Neural cell (in vitro differentiated cells): ENCODE measurements at regions not wholly inside any gene's neighbourhood (a gene's known extent, or its start where the extent isn't known, plus 50 kb on each side); places are given as distances from the start of the nearest gene placed in this dataset.

Source experiments
- H2AFZ ChIP-seq: fragments of 200-600, 300-800 bp; sonication (generic), shearing (Covaris generic); 2 replicates; pipeline ENCODE4 v1.6.0; 2014; ENCODE audit warnings: low read depth, mild to moderate bottlenecking, antibody characterized with exemption, low read length, moderate library complexity
- H3F3A ChIP-seq: fragments of 200-600 bp; shearing (Covaris generic); 2 replicates; pipeline ENCODE4 v1.6.1; 2016; ENCODE audit warnings: mild to moderate bottlenecking, moderate library complexity, mixed read lengths, antibody characterized with exemption, low read length; ENCODE audit not compliant: insufficient read depth, poor library complexity, severe bottlenecking
- H3K27ac ChIP-seq: fragments of 200-600, 300-800 bp; sonication (generic), shearing (Covaris generic); 2 replicates; pipeline ENCODE4 v1.5.1; 2014; ENCODE audit warnings: mild to moderate bottlenecking, low read length, moderate library complexity
- H3K27me3 ChIP-seq: fragments of 300-800, 200-600 bp; sonication (generic), shearing (Covaris generic); 2 replicates; pipeline ENCODE4 v1.6.0; 2014; ENCODE audit warnings: mild to moderate bottlenecking, low read depth, low read length, moderate library complexity; ENCODE audit not compliant: insufficient read depth
- H3K36me3 ChIP-seq: fragments of 300-800, 200-600 bp; sonication (generic), shearing (Covaris generic); 2 replicates; pipeline ENCODE4 v1.5.1; 2014; ENCODE audit warnings: mild to moderate bottlenecking, antibody characterized with exemption, low read length, moderate library complexity; ENCODE audit not compliant: insufficient read depth
- H3K4me2 ChIP-seq: fragments of 300-800, 200-600 bp; sonication (generic), shearing (Covaris generic); 2 replicates; pipeline ENCODE4 v1.6.0; 2014; ENCODE audit warnings: mild to moderate bottlenecking, low read length
- H3K4me3 ChIP-seq: fragments of 300-800, 200-600 bp; sonication (generic), shearing (Covaris generic); 2 replicates; pipeline ENCODE4 v1.5.1; 2014; ENCODE audit warnings: mild to moderate bottlenecking, low read length, moderate library complexity
- H3K79me2 ChIP-seq: fragments of 200-600 bp; shearing (Covaris generic); replicated peaks from 2 replicates; pipeline ENCODE4 v1.6.0; 2014; ENCODE audit warnings: mild to moderate bottlenecking, low read length, moderate library complexity; ENCODE audit not compliant: insufficient read depth
- H3K9ac ChIP-seq: fragments of 300-800, 200-600 bp; sonication (generic), shearing (Covaris generic); 2 replicates; pipeline ENCODE4 v1.6.1; 2016; ENCODE audit warnings: mild to moderate bottlenecking, low read length, mixed read lengths
- H3K9me2 ChIP-seq: fragments of 200-600 bp; shearing (Covaris generic); 2 replicates; pipeline ENCODE4 v1.6.1; 2016; ENCODE audit warnings: mild to moderate bottlenecking, low read length, mixed read lengths; ENCODE audit not compliant: insufficient read depth
- H3K9me3 ChIP-seq: fragments of 200-600, 300-800 bp; sonication (generic), shearing (Covaris generic); 2 replicates; pipeline ENCODE4 v1.6.1; 2016; ENCODE audit warnings: mild to moderate bottlenecking, mixed run types, low read length, moderate library complexity, mixed read lengths
- H4K20me1 ChIP-seq: fragments of 200-600 bp; shearing (Covaris generic); 2 replicates; pipeline ENCODE4 v1.6.1; 2016; ENCODE audit warnings: mild to moderate bottlenecking, mixed run types; ENCODE audit not compliant: insufficient read depth
- CTCF ChIP-seq: fragments of 450-650 bp; IDR thresholded peaks from 2 replicates; pipeline ENCODE4 v1.5.1; 2014; ENCODE audit warnings: antibody characterized with exemption, mild to moderate bottlenecking, moderate library complexity; ENCODE audit not compliant: poor library complexity, severe bottlenecking
- EP300 ChIP-seq: fragments of 450-650 bp; conservative IDR thresholded peaks from 2 replicates; pipeline ENCODE4 v1.6.1; 2014; ENCODE audit warnings: antibody characterized with exemption, mild to moderate bottlenecking, moderate library complexity; ENCODE audit not compliant: poor library complexity, severe bottlenecking
- EZH2 ChIP-seq: fragments of 200-600, 300-800 bp; shearing (Covaris generic), sonication (generic); IDR thresholded peaks from 2 replicates; pipeline ENCODE4 v1.6.1; 2014; ENCODE audit warnings: antibody characterized with exemption, low read length, borderline replicate concordance, mild to moderate bottlenecking; ENCODE audit not compliant: insufficient read depth, poor library complexity, severe bottlenecking
- MXI1 ChIP-seq: fragments of 450-650 bp; conservative IDR thresholded peaks from 2 replicates; pipeline ENCODE4 v1.6.1; 2014; ENCODE audit warnings: antibody characterized with exemption, mild to moderate bottlenecking; ENCODE audit not compliant: poor library complexity, severe bottlenecking
- POLR2AphosphoS5 ChIP-seq: IDR thresholded peaks from 2 replicates; pipeline ENCODE4 v1.6.1; 2012
- RAD21 ChIP-seq: fragments of 450-650 bp; conservative IDR thresholded peaks from 2 replicates; pipeline ENCODE4 v1.6.1; 2014; ENCODE audit warnings: antibody characterized with exemption, mild to moderate bottlenecking, moderate library complexity
- REST ChIP-seq: IDR thresholded peaks from 2 replicates; pipeline ENCODE4 v1.6.1; 2012; ENCODE audit warnings: borderline replicate concordance
- SMC3 ChIP-seq: fragments of 450-650 bp; conservative IDR thresholded peaks from 2 replicates; pipeline ENCODE4 v1.6.1; 2014; ENCODE audit warnings: antibody characterized with exemption, mild to moderate bottlenecking, moderate library complexity; ENCODE audit not compliant: poor library complexity
- TAF1 ChIP-seq: IDR thresholded peaks from 2 replicates; pipeline ENCODE4 v1.6.1; 2012; ENCODE audit warnings: low read depth

GRCh38 chr2:181812106-181812743 lies 79.3 kb upstream of the ITPRID2 start:
- no peak overlapping the region for H2AFZ ChIP-seq
- no peak overlapping the region for H3K9ac ChIP-seq
- H4K20me1 ChIP-seq, result no peaks in the 10 kb centered on the region
- H3K36me3 ChIP-seq, result no peaks in the 10 kb centered on the region
- no peaks in the 10 kb centered on the region for H3K79me2 ChIP-seq
- H3K27me3 ChIP-seq, result no peaks in the 10 kb centered on the region
- no peaks in the 10 kb centered on the region for H3K9me2 ChIP-seq
- H3K4me2 ChIP-seq, result no peak overlapping the region
- H3K9me3 ChIP-seq, result no peaks in the 10 kb centered on the region
- H3K27ac ChIP-seq, result no peak overlapping the region
- no peak overlapping the region for H3K4me3 ChIP-seq
- TF ChIP-seq CTCF, result no peak
- TF ChIP-seq EP300, result no peak
- no peak for TF ChIP-seq POLR2AphosphoS5
- no peak for TF ChIP-seq EZH2
- no peak for TF ChIP-seq RAD21
- TF ChIP-seq MXI1, result no peak
- no peak for TF ChIP-seq REST
- TF ChIP-seq SMC3, result no peak
- TF ChIP-seq TAF1, result no peak
- H3F3A ChIP-seq, result no peaks in the 10 kb centered on the region

- Histone ChIP-seq H4K20me1 (no peaks in the 10 kb centered on the region), H3K9ac (no peak overlapping the region), H3K9me3 (no peaks in the 10 kb centered on the region), H3K4me2 (no peak overlapping the region), H3K4me3 (no peak overlapping the region), H3K27me3 (no peaks in the 10 kb centered on the region), H3K79me2 (no peaks in the 10 kb centered on the region), H3F3A (no peaks in the 10 kb centered on the region), H3K36me3 (no peaks in the 10 kb centered on the region), H3K9me2 (no peaks in the 10 kb centered on the region), H3K27ac (no peak overlapping the region), H2AFZ (no peak overlapping the region)
- no peak for TF ChIP-seq CTCF
- no peak for TF ChIP-seq SMC3
- no peak for TF ChIP-seq RAD21
- TF ChIP-seq EZH2, result no peak
- no peak for TF ChIP-seq POLR2AphosphoS5
- TF ChIP-seq REST, result no peak
- TF ChIP-seq EP300, result no peak
- no peak for TF ChIP-seq TAF1
- no peak for TF ChIP-seq MXI1
Measured at GRCh38 chr2:181814057-181814491, 77.5 kb upstream of the ITPRID2 start.
